Activated CD8-positive, alpha-beta memory T cell treated with anti-CD3 and anti-CD28 coated beads, Interleukin-2, amount 50 U/mL, for 1 hour (primary cell): ENCODE measurements at regions not wholly inside any gene's neighbourhood (a gene's known extent, or its start where the extent isn't known, plus 50 kb on each side); places are given as distances from the start of the nearest gene placed in this dataset.

Experiments used
- DNase-seq: peaks from one replicate; pipeline ENCODE4 v3.0.0-alpha.2; 2020; ENCODE audit errors: extremely low read depth

GRCh38 chr1:224504297-224505041 is 69.9 kb upstream of the WDR26 start:
- no peak for DNase-seq

GRCh38 chr1:224505454-224506093 is 71.0 kb upstream of the WDR26 start:
- no peak for DNase-seq

- no peak for DNase-seq
Observed at GRCh38 chr1:224506141-224506814, 71.7 kb upstream of the WDR26 start.

GRCh38 chr1:224507771-224508523 is 73.3 kb upstream of the WDR26 start:
- no peak for DNase-seq

GRCh38 chr1:224509907-224510306 is 75.3 kb upstream of the WDR26 start:
- DNase-seq = no peak

GRCh38 chr1:224510880-224511645 is 76.5 kb upstream of the WDR26 start:
- no peak for DNase-seq

- DNase-seq = no peak
Observed at GRCh38 chr1:224512600-224513151, 78.1 kb upstream of the WDR26 start.

GRCh38 chr1:224513383-224513782 is 78.8 kb upstream of the WDR26 start:
- DNase-seq = no peak

GRCh38 chr1:224513787-224514209 is 79.2 kb upstream of the WDR26 start:
- DNase-seq = peak; percentile 42

GRCh38 chr1:224517171-224517570 is 82.6 kb upstream of the WDR26 start:
- no peak for DNase-seq

- no peak for DNase-seq
Observed at GRCh38 chr1:224518528-224518927, 83.9 kb upstream of the WDR26 start.

- no peak for DNase-seq
Observed at GRCh38 chr1:224519874-224520273, 85.3 kb upstream of the WDR26 start.

GRCh38 chr1:224520808-224521207 is 86.2 kb upstream of the WDR26 start:
- no peak for DNase-seq

- no peak for DNase-seq
Observed at GRCh38 chr1:224521904-224522734, 87.5 kb upstream of the WDR26 start.

GRCh38 chr1:224523676-224524075 is 89.1 kb upstream of the WDR26 start:
- DNase-seq = no peak

GRCh38 chr1:224524679-224525078 is 90.1 kb upstream of the WDR26 start:
- DNase-seq = no peak

- DNase-seq = no peak
Observed at GRCh38 chr1:224525411-224526040, 90.6 kb upstream of the CNIH3 start.

- no peak for DNase-seq
Observed at GRCh38 chr1:224526771-224527170, 89.3 kb upstream of the CNIH3 start.

GRCh38 chr1:224528900-224529299 is 87.2 kb upstream of the CNIH3 start:
- no peak for DNase-seq

GRCh38 chr1:224529844-224530243 is 86.3 kb upstream of the CNIH3 start:
- no peak for DNase-seq
